NCI-H1930 (cell line): ENCODE measurements at regions not wholly inside any gene's neighbourhood (a gene's known extent, or its start where the extent isn't known, plus 50 kb on each side); places are given as distances from the start of the nearest gene placed in this dataset.
A peak's percentile ranks its signal among the peaks of the same experiment; 100 is the strongest.
"Not testable (repeated sequence)": the region's sequence is repeated elsewhere in the genome, so short reads cannot be mapped to it uniquely, and the experiment has no call there.

Source experiments
- DNase-seq, 2 experiments: peaks; one replicate each; lab custom pipeline; 2025; lab: John Stamatoyannopoulos, UW

- no peak for DNase-seq
Observed at GRCh38 chr6:6482256-6482655, 106.3 kb upstream of the LY86 start.

- no peak for DNase-seq
Observed at GRCh38 chr6:6483168-6483567, 105.4 kb upstream of the LY86 start.

GRCh38 chr6:6483733-6484132 lies 104.8 kb upstream of the LY86 start:
- DNase-seq, result no peak

- no peak for DNase-seq
Observed at GRCh38 chr6:6484681-6485080, 103.8 kb upstream of the LY86 start.

GRCh38 chr6:6486595-6486994 lies 101.9 kb upstream of the LY86 start:
- DNase-seq, result no peak

GRCh38 chr6:6491761-6492160 lies 96.8 kb upstream of the LY86 start:
- DNase-seq, result no peak

- no peak for DNase-seq
Observed at GRCh38 chr6:6492675-6493074, 95.8 kb upstream of the LY86 start.

- DNase-seq, result not testable (repeated sequence)
Observed at GRCh38 chr6:6494139-6494538, 94.4 kb upstream of the LY86 start.

GRCh38 chr6:6494677-6495076 lies 93.8 kb upstream of the LY86 start:
- DNase-seq, result peak in 1 of 2 experiments; percentile 16

- DNase-seq, result no peak
Observed at GRCh38 chr6:6495851-6496250, 92.7 kb upstream of the LY86 start.

- no peak for DNase-seq
Observed at GRCh38 chr6:6497541-6497940, 91.0 kb upstream of the LY86 start.

GRCh38 chr6:6497976-6498375 lies 90.5 kb upstream of the LY86 start:
- DNase-seq, result no peak

GRCh38 chr6:6503191-6503590 lies 85.3 kb upstream of the LY86 start:
- DNase-seq, result no peak

GRCh38 chr6:6505111-6505510 lies 83.4 kb upstream of the LY86 start:
- no peak for DNase-seq

GRCh38 chr6:6508643-6509042 lies 79.9 kb upstream of the LY86 start:
- no peak for DNase-seq

- no peak for DNase-seq
Observed at GRCh38 chr6:6509284-6509683, 79.2 kb upstream of the LY86 start.

- DNase-seq, result no peak
Observed at GRCh38 chr6:6512711-6513110, 75.8 kb upstream of the LY86 start.

- DNase-seq, result no peak
Observed at GRCh38 chr6:6515691-6516607, 72.6 kb upstream of the LY86 start.

- no peak for DNase-seq
Observed at GRCh38 chr6:6516666-6517458, 71.7 kb upstream of the LY86 start.

GRCh38 chr6:6518631-6519427 lies 69.7 kb upstream of the LY86 start:
- no peak for DNase-seq

- DNase-seq, result no peak
Observed at GRCh38 chr6:6521961-6522482, 66.5 kb upstream of the LY86 start.

- DNase-seq, result no peak
Observed at GRCh38 chr6:6522709-6523108, 65.8 kb upstream of the LY86 start.
